HG03469 (cell line): ENCODE measurements at regions not wholly inside any gene's neighbourhood (a gene's known extent, or its start where the extent isn't known, plus 50 kb on each side); places are given as distances from the start of the nearest gene placed in this dataset.

Experiments
- ATAC-seq: cut with Tn5 transposase; IDR thresholded peaks from one replicate; pipeline ENCODE4 v1.9.1; 2021; ENCODE audit warnings: mild to moderate bottlenecking, moderate library complexity, moderate number of reproducible peaks; ENCODE audit not compliant: unreplicated experiment

DNA sequence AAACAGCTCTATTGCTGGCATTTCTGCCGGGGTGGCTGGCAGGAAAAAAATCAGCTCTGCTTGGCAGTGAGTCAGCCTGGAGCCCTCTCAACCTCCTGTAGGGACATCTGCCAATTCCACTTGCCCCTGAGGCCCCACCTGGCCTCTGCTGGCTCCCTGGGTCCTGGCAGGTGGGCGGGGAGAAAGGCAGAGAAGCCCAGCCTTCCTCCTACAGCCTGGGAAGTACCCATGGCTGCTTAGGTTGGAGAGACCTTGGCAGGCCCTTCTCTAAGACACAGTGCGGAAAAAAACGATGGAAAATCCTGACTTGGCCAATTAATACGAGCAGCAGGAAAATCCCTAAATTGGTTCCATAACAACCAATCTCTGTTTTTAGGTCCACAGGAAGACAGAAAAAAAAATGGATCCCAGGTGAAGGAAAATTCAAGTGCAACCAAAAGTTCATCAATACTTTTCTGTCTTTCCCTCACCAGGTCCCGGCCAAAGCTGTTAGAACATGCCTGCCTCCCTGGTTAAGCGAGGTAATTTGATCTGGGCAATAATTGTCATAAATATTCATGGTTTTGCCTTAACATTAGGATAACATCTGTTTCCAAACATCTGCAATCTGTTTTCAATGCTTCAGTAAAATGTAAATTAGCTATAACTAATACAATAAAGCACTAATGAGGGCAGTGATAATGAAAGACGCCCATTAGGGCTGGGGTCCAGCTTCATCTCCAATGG, 245.9 kb downstream of the TFCP2L1 start:
- ATAC-seq, result no peak

DNA sequence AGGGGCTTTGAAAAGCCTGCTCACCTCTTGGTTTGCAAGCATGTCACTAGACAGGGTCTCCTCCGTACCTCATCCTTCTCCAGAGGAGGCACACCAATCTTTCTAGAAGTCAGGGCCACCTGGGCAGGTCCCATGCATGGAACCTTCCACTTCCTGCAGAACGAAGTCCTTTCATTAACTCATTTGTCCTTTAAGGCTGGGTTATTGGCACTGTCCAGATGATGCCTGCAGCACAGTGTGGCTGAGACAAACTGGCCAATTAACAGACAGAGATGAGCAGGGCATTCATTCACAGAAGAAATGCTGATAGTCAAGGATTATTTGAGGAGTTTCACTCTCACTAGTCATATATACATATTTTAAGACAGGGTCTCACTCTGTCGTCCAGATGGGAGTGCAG, 245.3 kb downstream of the TFCP2L1 start:
- no peak for ATAC-seq

DNA sequence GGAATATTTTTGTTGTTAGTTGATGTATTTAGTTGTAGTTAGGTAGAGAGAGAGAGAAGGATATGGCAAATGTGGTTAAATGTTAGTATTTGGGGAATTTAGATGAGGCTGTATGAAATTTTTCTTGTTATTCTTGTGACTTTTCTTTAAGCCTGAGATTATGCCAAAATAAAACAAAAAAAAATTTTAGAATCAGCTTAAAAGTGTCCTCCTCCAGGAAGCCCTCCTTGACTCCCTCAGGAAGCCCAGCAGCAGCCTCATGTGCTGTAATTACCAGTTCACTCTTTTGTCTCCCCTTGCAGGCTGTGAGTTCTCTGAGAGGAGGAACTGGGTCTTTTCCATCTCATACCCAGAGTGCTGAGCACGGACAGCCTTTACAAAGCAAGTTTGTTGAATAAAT, 243.5 kb downstream of the TFCP2L1 start:
- no peak for ATAC-seq

DNA sequence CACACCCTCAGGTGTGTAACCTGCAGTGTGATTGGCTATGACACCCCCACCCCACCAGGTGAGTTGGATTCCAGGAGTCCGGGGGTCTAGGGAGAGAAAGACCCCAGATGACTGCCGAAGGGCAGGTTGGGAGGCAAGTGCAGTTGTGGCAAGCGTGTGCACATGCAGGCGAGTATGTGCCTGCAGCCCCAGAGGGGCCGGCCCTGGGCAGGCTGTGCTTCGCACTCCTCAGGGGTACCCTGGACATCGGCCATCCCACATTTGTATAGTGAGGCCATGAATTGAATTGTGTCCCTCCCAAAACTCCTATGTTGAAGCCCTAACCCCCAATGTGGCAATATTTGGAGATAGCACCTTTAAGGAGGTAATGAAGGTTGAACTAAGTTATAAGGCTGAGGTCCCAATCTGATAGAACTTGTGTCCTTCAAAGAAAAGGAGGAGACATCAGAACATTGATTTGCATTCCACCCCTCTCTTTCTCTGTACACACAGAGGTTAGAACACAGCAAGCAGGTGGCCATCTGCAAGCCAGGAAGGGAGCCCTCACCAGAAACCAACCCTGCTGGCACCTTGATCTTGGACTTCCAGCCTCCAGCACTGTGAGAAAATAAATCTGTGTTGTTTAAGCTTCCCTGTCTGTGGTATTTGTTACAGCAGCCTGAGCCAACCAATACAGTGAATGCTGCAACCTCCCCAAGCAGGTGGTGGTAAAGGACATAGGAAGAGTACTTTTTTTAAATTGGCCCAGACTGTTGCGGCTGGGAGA, 241.8 kb downstream of the TFCP2L1 start:
- ATAC-seq, result no peak

DNA sequence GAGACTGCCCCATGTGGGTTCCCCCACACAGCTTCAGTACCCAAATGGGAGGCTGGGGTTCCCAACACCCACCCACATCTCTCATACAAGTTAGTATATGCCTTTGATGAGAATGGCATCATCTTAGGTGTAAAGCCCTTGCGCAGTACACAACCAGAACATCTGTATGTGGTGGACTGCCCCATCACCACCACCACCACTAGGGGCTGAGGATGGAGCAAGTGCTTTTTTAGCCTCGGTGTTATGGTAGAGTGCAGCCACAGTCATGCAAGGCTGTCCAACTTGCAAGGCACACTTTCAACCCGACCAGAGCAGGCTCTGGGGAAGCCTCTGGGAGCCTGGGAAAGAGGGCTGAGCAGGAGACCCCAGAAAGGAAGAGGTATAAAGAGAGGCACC, 241.2 kb downstream of the TFCP2L1 start:
- ATAC-seq, result no peak

DNA sequence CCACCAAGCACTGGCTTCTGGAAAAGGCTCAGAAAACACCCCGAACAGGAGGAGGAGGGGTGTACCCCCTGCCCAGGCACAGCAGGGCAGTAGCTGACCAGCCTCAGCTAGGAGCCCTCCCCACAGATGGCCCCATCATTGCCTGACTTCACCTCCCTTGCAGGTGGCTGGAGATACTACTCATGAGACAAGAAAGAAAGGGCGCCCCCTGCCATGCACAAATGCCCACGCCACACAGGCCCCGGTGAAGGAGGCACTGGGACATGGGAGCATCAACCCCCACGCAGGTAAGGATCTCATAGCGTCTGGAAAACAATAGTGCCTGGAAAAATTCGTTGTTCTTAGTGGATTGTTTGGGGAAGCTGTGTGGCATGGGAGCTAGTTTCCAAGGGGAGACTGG, 240.6 kb downstream of the TFCP2L1 start:
- ATAC-seq, result no peak

DNA sequence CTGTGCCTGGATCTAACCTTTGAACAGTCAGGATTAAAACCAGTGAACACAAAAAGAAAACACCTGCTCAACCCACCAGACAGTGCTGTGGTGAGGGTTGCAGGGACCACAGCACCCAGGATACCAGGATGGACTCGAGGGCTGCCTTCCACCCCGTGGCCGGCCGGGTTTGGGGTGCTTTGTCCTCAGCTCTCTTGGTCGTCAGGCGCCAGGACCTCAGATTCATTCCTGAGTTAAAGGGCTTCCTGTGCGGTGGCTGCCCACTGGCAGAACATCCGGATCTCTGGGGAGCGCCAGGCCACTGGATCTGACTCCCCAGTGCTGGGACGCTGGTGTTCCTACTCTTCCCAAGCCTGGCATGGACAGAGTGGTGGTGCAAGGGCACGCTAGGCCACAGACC, 239.8 kb downstream of the TFCP2L1 start:
- no peak for ATAC-seq

DNA sequence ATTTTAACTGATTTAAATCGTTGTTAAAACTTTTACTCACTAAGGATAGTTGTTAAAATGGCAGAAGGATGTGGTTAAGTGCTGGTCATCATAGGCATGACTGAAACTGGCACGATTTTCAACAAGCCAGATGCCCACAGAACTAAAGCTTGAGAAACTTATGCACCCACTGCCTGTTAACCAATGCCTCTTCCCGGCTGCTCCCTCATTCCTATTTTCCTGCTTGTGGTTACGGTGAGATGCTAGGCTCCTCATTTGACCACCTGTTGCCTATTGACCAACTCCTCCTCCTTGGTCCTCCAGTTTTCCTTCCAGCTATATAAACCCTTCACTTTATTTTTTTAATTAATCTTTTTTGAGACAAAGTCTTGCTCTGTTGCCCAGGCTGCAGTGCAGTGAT, 238.7 kb downstream of the TFCP2L1 start:
- ATAC-seq, result no peak

DNA sequence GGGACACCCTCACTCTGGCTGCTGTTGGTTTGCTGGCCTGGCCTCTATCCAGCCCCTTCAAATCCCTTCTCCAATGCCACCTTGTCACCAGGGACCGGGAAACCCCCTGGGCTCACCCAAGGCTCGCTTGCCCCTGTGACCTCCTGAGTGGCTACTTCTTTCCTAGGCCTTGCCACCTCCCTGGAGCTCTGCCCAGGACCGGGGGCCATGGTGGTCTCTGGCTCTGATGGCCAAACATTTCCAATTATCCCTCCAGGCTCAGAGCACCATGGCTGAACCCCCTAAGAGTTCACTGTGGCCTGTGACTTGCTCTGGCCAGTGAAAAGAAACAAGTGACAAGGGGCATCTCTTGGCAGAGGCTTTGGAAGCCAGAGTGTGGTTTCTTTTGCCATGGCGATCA, 237.6 kb downstream of the TFCP2L1 start:
- no peak for ATAC-seq

DNA sequence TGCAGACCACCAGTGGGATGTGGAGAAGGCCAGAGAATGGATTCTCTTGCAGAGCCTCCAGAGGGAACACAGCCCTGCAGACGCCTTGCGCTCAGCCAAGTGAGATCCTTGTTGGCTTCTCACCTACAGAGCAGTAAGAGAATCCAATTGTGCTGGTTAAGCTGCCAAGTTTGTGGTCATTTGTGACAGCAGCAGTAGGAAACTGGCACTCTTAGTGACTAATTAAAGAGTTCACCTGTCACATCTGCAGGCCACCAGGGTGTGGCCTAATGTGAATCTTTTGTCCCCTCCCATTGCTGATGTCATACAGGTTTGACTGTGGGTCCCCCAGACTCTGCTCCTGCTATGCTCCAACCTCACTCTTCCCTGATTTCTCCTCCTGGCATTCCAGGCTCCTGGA, 235.9 kb downstream of the TFCP2L1 start:
- ATAC-seq, result no peak

DNA sequence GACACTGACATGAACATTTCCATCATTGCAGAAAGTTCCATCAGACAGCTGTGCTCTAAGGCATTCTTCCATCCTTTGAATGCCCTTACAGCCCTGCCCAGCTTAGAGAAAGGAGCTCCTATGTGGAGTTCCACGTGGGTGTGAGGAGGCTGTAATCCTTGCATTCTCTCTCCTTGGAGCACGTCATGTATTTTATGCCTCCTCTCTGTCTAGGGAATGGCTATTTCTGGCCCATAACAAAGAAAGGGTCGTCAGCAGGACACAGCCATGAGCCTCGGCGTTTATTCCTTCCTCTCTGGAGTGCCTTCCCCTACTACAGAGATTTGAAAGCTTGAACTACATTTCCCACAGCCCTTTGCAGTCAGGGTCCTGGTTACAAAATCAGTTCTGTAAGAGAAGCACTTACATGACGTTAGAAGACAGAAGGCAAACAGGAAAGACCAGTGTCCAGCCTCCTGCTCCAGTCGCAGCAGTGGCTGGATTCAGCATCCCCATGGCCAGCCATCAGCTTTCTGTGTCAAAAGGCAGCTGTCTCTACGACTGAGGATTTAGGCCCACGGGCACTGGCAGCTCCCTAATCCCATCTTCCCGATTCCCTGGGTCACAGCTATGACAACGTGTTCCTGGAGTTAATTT, 234.9 kb downstream of the TFCP2L1 start:
- no peak for ATAC-seq

DNA sequence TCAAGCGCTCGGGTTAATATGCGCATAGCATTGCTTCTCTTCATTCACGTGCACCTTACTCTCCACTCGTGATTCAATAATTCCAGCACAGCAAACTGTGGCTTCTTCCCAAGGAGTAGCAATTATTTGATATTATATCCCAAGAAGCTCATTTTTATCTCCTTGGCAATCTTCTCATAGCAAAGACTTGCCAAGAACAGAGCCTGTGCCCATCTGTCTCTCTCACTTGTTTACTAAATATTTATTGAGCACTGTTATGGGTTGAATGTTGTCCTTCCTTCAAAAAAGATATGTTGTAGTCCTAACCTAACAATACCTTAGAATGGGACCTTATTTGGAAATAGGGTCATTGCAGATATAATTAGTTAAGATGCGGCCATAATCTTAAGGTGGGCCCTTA, 233.7 kb downstream of the TFCP2L1 start:
- ATAC-seq, result no peak

DNA sequence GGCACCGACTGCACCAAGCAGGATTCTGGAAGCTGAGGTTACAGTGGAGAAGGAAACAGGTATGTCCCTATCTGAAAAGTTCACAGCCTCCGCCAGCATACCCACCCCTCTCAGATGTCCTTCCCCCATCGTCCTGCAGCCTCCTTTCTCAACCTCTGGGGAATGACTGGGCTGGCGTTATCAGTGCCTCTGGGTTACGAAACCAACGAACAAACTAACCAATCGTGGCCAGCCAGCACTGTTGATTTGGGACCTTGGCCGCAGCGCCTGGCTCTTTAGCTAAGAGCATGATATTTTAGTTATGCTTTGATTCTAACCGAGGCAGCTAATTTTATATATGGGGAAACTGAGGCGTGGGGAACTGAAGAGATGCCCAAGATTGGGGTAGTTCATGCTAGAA, 233.0 kb downstream of the TFCP2L1 start:
- ATAC-seq, result no peak

DNA sequence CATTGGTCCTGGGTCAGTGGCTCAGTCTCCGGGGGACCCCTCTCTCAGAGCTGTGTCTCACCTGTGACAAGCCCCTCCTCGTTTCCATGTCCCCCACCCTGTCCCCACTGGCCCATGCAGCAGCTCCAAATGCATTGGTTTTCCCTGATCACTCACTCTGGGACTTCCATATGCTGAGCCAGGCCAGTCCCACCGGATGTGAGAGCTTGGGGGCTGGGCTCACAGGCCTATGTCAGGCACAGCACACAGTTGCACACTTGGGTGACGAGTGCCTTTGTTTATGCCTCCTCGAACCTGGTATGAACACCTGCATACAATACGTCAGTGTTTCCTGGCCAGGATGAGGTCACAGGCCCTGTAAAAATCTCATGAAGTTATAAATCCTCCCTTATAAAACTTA, 232.5 kb downstream of the TFCP2L1 start:
- ATAC-seq, result no peak

DNA sequence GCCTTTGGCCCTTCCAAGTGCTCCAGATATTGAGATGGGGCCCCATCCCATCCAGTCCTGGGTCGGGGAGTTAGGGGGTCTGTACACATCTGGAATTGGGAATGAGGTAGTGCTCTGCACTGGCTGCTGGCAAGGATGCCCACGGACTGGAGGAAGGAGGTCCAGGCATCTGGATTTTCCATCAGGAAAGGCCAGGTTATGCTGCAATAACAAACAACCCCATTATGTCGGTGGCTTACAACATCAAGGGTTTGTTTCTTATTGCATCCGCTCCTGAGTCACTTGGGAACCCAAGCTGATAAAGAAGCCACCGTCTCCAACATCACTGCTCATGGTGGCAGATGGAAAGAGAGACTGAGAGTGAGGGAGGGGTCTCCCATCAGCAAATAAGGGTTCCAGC, 229.9 kb downstream of the TFCP2L1 start:
- ATAC-seq, result no peak

DNA sequence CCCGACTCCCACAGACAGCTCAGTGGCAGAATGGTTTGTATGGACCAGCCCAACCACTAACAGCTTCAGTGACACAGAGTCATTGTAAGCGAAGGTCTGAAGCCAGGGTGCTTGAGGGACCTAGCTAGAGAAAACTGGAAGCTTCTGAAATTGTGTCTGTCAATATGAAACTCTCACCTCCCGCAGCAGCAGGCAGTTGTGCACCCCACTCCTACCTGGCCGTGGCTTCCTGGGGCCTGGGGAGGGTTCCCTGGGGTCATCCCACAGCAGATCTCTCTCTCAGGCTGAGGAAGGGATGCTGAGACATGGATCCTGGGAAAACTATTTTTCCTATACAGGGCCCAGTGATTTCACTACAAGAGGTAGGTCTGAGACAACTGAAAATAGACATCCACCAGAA, 229.5 kb downstream of the TFCP2L1 start:
- ATAC-seq, result no peak

DNA sequence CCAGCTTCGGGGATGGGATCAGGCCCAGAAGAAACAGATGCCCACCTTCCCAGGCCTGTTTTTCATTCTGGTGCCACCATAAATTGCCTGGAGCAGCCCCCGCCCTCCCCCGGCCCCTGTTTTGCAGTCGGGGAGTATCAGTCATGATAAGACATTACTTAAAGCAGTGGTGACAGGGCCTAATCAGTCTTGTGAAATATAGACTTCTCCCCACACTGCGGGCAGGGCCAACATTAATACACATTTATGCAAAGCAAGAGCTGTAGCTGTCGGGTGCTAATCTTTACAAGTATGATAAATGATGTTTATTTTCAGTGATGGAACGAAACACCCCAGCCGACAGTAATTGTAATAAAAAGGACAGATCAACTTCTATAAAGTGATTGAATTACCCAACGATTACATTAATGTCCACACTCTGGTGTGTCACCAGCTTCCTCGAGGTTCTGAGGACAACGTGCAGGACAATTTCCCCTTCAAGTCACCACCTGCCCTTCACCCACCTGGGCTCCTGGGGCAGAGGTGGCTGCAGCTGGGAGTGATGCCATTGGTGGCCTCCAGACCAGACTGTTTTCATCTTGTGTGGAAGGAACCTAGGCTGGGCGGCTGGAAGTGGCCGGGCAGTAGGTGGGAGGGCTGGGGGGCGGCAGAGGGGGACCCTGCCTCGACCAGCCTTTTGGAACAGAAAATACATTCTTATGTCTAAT, 226.0 kb downstream of the TFCP2L1 start:
- ATAC-seq, result no peak

DNA sequence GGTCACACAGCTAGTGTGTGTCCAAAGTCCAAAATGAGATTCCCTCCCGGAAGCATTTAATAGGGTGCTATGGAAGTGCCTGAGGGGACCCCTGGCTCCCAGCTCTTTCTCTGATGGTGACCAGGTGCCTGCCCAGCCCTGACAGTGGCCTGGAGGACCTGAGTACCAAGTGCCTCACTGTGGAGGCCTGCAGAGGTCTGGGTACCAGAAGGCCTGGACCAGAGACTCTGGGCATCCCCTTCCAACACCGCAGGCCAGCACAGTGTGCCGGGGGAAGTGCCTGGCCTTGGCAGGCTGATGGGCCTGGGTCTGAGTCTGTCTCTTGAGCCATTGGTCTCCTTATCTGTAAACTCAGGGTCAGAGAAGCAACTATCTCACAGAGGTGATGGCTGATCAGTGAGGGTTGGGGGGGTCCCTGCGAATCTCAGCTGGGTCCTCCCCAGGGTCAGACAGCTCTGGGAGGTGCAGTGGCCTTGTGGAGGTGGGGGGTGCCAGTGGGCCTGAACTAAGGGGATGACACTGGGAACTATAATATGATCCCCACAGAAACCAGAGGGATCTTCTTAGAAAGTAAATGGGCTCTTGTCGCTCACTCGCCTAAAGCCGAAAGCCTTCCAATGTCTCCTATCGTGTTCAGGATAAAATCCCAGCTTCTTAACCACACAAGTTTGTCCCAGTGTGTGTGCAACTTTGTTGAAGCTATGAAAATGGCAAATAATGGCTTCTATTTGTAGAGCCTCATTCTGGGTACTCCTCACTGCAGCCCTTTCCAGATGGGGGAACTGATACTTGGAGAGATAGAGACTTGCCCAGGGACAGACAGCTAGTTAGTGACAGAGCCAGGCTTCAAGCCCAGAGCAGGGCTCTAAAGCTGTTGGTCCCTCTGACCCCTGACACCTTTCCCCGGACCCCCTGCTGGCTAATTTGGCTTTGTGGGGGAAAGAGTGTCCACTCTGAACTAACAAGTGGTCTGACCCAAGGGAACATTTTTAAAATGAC, 225.1 kb downstream of the TFCP2L1 start:
- no peak for ATAC-seq

DNA sequence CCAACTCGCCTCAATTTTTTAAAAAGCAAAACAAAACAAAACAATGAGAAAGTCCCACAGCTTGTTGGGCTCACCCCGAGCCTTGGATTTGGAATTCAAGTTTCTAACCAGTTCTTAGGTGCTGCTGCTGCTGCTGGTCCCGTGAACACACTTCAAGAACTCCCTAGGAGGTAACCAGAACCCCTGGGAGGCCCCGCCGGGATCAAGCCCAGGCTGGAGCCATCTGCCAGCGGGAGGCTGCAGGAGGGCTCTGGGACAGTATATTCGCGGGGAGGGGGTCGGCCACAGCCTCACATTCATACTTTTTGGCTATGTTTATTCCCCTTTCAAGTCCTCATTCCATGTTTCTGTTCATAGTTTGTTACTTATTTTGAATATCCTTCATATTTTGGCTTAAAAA, 223.4 kb downstream of the TFCP2L1 start:
- no peak for ATAC-seq

DNA sequence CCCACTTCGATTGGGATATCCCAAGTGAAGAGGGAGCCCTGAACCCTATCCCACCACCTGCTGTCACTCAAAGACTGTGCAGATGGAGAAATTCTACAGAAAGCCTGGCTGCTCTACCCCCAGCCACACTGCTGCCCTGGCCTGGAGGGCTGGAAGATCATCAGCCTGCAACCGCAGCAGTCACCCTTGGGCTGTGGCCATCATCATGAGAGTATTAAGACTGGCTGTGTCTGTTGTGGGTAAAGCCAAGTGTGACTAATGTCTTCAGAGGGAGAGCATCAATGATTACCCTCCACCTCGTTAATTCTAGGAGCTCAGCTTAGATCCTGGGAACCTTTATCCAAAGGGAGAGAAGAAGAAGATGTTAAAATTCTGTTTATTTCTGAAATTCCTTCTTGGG, 221.5 kb downstream of the TFCP2L1 start:
- ATAC-seq, result no peak
